ENCODE measurements at regions not wholly inside any gene's neighbourhood (a gene's known extent, or its start where the extent isn't known, plus 50 kb on each side); places are given as distances from the start of the nearest gene placed in this dataset.
"Not testable (repeated sequence)": the region's sequence is repeated elsewhere in the genome, so short reads cannot be mapped to it uniquely, and the experiment has no call there.

DNA sequence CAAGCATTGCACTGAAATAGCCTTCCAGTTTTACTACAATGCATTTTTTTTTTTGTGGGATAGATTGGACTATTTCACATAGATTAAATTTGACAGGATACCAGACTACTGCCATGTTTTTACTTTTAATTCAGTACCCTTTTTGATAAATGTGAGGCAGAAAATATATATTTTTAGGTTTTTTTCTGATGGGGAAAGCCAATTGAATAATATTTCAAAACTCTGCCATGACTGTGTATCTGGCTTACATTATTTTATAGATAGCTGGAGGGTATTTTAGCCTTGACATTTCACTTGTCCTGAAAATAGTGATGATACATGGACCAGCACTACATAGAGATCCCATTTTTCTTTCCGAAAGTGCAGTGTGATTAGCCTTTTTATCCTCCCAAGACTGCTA, 133.5 kb upstream of the PRR16 start:
- TF ChIP-seq, protein P1, sequence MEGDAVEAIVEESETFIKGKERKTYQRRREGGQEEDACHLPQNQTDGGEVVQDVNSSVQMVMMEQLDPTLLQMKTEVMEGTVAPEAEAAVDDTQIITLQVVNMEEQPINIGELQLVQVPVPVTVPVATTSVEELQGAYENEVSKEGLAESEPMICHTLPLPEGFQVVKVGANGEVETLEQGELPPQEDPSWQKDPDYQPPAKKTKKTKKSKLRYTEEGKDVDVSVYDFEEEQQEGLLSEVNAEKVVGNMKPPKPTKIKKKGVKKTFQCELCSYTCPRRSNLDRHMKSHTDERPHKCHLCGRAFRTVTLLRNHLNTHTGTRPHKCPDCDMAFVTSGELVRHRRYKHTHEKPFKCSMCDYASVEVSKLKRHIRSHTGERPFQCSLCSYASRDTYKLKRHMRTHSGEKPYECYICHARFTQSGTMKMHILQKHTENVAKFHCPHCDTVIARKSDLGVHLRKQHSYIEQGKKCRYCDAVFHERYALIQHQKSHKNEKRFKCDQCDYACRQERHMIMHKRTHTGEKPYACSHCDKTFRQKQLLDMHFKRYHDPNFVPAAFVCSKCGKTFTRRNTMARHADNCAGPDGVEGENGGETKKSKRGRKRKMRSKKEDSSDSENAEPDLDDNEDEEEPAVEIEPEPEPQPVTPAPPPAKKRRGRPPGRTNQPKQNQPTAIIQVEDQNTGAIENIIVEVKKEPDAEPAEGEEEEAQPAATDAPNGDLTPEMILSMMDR (IDR thresholded peaks at IDR 0.05; ENCODE audit: insufficient read depth, low read length, poor library complexity, severe bottlenecking): no peak
- no peaks in the 10 kb centered on the region for H3K27me3 ChIP-seq (replicated peaks; ENCODE audit: control insufficient read depth, insufficient read depth, low read length)
- no peak overlapping the region for H3K4me3 ChIP-seq (replicated peaks; ENCODE audit: low read depth, low read length)

DNA sequence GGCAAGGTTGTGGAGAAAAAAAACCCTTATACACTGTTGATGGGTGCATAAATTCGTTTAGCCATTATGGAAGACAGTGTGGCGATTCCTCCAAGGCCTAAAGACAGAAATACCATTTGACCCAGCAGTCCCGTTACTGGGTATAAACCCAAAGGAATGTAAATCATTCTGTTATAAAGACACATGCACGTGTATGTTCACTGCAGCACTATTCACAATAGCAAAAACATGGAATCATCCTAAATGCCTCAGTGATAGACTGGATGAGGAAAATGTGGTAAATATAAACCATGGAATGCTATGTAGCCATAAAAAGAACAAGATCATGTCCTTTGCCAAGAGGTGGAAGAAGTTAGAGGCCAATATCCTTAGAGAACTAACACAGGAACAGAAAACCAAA, 119.9 kb upstream of the PRR16 start:
- H3K4me3 ChIP-seq (replicated peaks; ENCODE audit: low read depth, low read length): no peak overlapping the region
- TF ChIP-seq, protein P1 (IDR thresholded peaks at IDR 0.05; ENCODE audit: insufficient read depth, low read length, poor library complexity, severe bottlenecking): no peak
- no peak for DNase-seq (ENCODE audit: extremely low read depth, insufficient read length)

More for the DNA sequence above, 133.5 kb upstream of the PRR16 start:
- no peak for DNase-seq (ENCODE audit: extremely low read depth, insufficient read length)
- no peaks in the 10 kb centered on the region for H3K36me3 ChIP-seq (ENCODE audit: control insufficient read depth, insufficient read depth, low read length)

DNA sequence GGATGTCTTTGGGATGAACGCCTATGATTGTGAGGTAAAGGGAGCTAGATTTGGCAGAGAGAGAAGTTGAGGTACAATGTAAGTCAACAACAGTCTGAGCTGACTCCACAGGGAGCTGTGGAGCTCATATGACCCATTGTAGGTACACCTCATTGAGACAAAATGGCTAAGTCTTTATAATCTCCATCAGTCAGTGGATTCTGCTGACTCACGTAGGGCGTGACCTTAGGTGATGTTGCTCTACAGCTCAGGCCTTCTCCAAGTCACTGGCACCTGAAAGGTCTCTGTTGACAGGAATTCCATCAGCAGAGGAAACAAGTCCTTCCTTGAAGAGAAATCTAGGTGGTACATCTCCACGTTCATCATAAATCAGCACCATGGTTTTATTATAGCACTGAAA, 118.2 kb upstream of the PRR16 start:
- Histone ChIP-seq H3K4me3 (replicated peaks; ENCODE audit: low read depth, low read length) (no peak overlapping the region), H3K36me3 (ENCODE audit: control insufficient read depth, insufficient read depth, low read length) (no peaks in the 10 kb centered on the region), H3K27me3 (replicated peaks; ENCODE audit: control insufficient read depth, insufficient read depth, low read length) (no peaks in the 10 kb centered on the region)
- DNase-seq (ENCODE audit: extremely low read depth, insufficient read length): no peak
- TF ChIP-seq, protein P1 (IDR thresholded peaks at IDR 0.05; ENCODE audit: insufficient read depth, low read length, poor library complexity, severe bottlenecking): no peak

More for the DNA sequence above, 119.9 kb upstream of the PRR16 start:
- no peaks in the 10 kb centered on the region for H3K27me3 ChIP-seq (replicated peaks; ENCODE audit: control insufficient read depth, insufficient read depth, low read length)
- H3K36me3 ChIP-seq (ENCODE audit: control insufficient read depth, insufficient read depth, low read length): no peaks in the 10 kb centered on the region

DNA sequence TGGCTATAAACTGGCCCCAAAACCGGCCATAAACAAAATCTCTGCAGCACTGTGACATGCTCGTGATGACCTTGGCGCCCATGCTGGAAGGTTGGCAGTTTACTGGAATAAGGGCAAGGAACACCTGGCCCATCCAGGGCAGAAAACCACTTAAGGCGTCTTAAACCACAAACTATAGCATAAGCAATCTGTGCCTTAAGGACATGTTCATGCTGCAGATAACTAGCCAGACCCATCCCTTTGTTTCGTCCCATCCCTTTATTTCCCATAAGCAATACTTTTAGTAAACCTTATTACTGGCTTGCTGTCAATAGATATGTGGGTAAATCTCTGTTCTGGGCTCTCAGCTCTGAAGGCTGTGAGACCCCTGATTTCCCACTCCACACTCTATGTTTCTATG, 113.0 kb upstream of the PRR16 start:
- DNase-seq (ENCODE audit: extremely low read depth, insufficient read length); H3K27me3 ChIP-seq (replicated peaks; ENCODE audit: control insufficient read depth, insufficient read depth, low read length); H3K4me3 ChIP-seq (replicated peaks; ENCODE audit: low read depth, low read length); H3K36me3 ChIP-seq (ENCODE audit: control insufficient read depth, insufficient read depth, low read length): not testable (repeated sequence)

DNA sequence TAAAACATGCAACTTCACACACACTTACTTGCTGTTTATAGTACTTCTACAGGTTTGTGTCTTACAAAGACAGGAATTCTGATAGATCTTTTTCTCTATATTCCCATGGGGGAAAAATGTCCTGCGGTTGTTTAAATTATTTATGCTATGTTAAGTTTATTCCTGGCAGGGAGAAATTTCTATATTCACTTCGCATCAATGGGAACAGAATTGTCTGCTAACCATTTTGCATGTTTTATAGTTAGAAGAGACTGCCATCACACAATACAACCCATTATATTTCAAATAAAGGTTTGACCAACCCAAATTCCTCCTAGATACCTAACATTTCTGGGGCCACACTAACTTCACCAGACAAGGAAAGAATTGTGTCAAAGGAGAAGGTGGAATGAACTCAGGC, 110.0 kb upstream of the PRR16 start:
- Histone ChIP-seq H3K36me3 (ENCODE audit: control insufficient read depth, insufficient read depth, low read length) (no peaks in the 10 kb centered on the region), H3K27me3 (replicated peaks; ENCODE audit: control insufficient read depth, insufficient read depth, low read length) (no peaks in the 10 kb centered on the region), H3K4me3 (replicated peaks; ENCODE audit: low read depth, low read length) (no peak overlapping the region)
- DNase-seq (ENCODE audit: extremely low read depth, insufficient read length): no peak
- TF ChIP-seq, protein P1 (IDR thresholded peaks at IDR 0.05; ENCODE audit: insufficient read depth, low read length, poor library complexity, severe bottlenecking): no peak

DNA sequence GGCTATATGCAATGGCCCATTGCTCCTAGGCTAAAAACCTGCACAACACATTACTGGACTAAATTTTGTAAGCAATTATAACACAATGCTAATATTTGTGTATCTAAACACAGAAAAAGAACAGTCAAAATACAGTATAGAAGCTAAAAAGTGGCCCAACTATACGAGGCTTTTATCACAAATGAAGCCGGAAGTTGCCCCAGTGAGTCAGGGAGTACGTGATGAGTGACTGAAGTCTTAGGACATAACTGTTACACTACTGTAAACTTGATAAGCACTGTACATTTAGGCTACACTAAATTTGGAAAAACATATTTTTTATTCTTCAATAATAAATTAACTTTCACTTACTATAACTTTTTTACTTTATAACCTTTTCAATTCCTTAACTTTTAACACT, 105.2 kb upstream of the PRR16 start:
- no peaks in the 10 kb centered on the region for H3K27me3 ChIP-seq (replicated peaks; ENCODE audit: control insufficient read depth, insufficient read depth, low read length)
- no peak for DNase-seq (ENCODE audit: extremely low read depth, insufficient read length)
- TF ChIP-seq, protein P1 (IDR thresholded peaks at IDR 0.05; ENCODE audit: insufficient read depth, low read length, poor library complexity, severe bottlenecking): no peak
- no peaks in the 10 kb centered on the region for H3K36me3 ChIP-seq (ENCODE audit: control insufficient read depth, insufficient read depth, low read length)
- H3K4me3 ChIP-seq (replicated peaks; ENCODE audit: low read depth, low read length): no peak overlapping the region

Measured in GM06990 (cell line).